ENCODE measurements at regions not wholly inside any gene's neighbourhood (a gene's known extent, or its start where the extent isn't known, plus 50 kb on each side); places are given as distances from the start of the nearest gene placed in this dataset.

- Histone ChIP-seq H3K9me3 (ENCODE audit: low read length) (no peaks in the 10 kb centered on the region), H4K20me1 (ENCODE audit: low read length) (no peaks in the 10 kb centered on the region), H3K4me2 (ENCODE audit: low read length) (no peak overlapping the region), H3K9ac (ENCODE audit: low read length) (no peak overlapping the region), H3K27me3 (ENCODE audit: low read length) (peaks cover 65% of the 10 kb centered on the region), H3K4me3 (ENCODE audit: low read length) (no peak overlapping the region), H3K9me2 (replicated peaks; ENCODE audit: low read length) (no peaks in the 10 kb centered on the region), H3F3A (ENCODE audit: low read length, unreplicated experiment) (no peaks in the 10 kb centered on the region), H2AFZ (ENCODE audit: low read length) (no peak overlapping the region), H3K79me2 (ENCODE audit: low read length) (no peaks in the 10 kb centered on the region), H3K36me3 (ENCODE audit: low read depth, low read length) (no peaks in the 10 kb centered on the region), H3K4me1 (ENCODE audit: insufficient read depth, low read length) (no peaks in the 10 kb centered on the region), H3K27ac (ENCODE audit: low read length) (no peak overlapping the region)
- BruUV-seq (replicated peaks), result no TSS peak
- ATAC-seq (no peak), DNase-seq (no peak)
- TF ChIP-seq, protein P1, sequence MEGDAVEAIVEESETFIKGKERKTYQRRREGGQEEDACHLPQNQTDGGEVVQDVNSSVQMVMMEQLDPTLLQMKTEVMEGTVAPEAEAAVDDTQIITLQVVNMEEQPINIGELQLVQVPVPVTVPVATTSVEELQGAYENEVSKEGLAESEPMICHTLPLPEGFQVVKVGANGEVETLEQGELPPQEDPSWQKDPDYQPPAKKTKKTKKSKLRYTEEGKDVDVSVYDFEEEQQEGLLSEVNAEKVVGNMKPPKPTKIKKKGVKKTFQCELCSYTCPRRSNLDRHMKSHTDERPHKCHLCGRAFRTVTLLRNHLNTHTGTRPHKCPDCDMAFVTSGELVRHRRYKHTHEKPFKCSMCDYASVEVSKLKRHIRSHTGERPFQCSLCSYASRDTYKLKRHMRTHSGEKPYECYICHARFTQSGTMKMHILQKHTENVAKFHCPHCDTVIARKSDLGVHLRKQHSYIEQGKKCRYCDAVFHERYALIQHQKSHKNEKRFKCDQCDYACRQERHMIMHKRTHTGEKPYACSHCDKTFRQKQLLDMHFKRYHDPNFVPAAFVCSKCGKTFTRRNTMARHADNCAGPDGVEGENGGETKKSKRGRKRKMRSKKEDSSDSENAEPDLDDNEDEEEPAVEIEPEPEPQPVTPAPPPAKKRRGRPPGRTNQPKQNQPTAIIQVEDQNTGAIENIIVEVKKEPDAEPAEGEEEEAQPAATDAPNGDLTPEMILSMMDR (conservative IDR thresholded peaks at IDR 0.05; ENCODE audit: low read depth, low read length), result no peak
- TF ChIP-seq EZH2 (IDR thresholded peaks at IDR 0.05; ENCODE audit: low read length, unreplicated experiment) (no peak), EZH2phosphoT487 (IDR thresholded peaks at IDR 0.05; ENCODE audit: borderline replicate concordance, low read length) (no peak)
- POLR2A ChIA-PET (ENCODE audit: unreplicated experiment), result no interaction called here
- intact Hi-C loops (cut with micrococcal nuclease), result no loop called here
- CTCF ChIA-PET, result no interaction called here
Observed at GRCh38 chr6:18605841-18606240, 218.7 kb downstream of the RNF144B start.

- Histone ChIP-seq H3K4me3 (ENCODE audit: low read length) (no peak overlapping the region), H3K79me2 (ENCODE audit: low read length) (no peaks in the 10 kb centered on the region), H3K36me3 (ENCODE audit: low read depth, low read length) (no peaks in the 10 kb centered on the region), H3K4me2 (ENCODE audit: low read length) (no peak overlapping the region), H3K27ac (ENCODE audit: low read length) (no peak overlapping the region), H3K9me2 (replicated peaks; ENCODE audit: low read length) (no peaks in the 10 kb centered on the region), H3K9me3 (ENCODE audit: low read length) (no peaks in the 10 kb centered on the region), H3K27me3 (ENCODE audit: low read length) (peaks cover 72% of the 10 kb centered on the region), H2AFZ (ENCODE audit: low read length) (no peak overlapping the region), H3F3A (ENCODE audit: low read length, unreplicated experiment) (no peaks in the 10 kb centered on the region), H3K9ac (ENCODE audit: low read length) (no peak overlapping the region), H4K20me1 (ENCODE audit: low read length) (no peaks in the 10 kb centered on the region), H3K4me1 (ENCODE audit: insufficient read depth, low read length) (no peaks in the 10 kb centered on the region)
- ATAC-seq (no peak), DNase-seq (no peak)
- TF ChIP-seq, protein P1 (conservative IDR thresholded peaks at IDR 0.05; ENCODE audit: low read depth, low read length), result no peak
- no peak for TF ChIP-seq EZH2phosphoT487 (IDR thresholded peaks at IDR 0.05; ENCODE audit: borderline replicate concordance, low read length)
- no peak for TF ChIP-seq EZH2 (IDR thresholded peaks at IDR 0.05; ENCODE audit: low read length, unreplicated experiment)
- ChIA-PET POLR2A (ENCODE audit: unreplicated experiment) (no interaction called here), CTCF (no interaction called here)
- BruUV-seq (replicated peaks), result no TSS peak
- intact Hi-C loops (cut with micrococcal nuclease), result no loop called here
Observed at GRCh38 chr6:18609715-18610114, 222.6 kb downstream of the RNF144B start.

GRCh38 chr6:18613319-18613925 lies 226.3 kb downstream of the RNF144B start:
- H3K4me3 ChIP-seq (ENCODE audit: low read length), result no peak overlapping the region
- ATAC-seq (no peak), DNase-seq (no peak)
- H3K4me1 ChIP-seq (ENCODE audit: insufficient read depth, low read length), result no peaks in the 10 kb centered on the region
- H3K27me3 ChIP-seq (ENCODE audit: low read length), result peaks cover 43% of the 10 kb centered on the region
- ChIA-PET POLR2A (ENCODE audit: unreplicated experiment) (no interaction called here), CTCF (no interaction called here)
- H2AFZ ChIP-seq (ENCODE audit: low read length), result no peak overlapping the region
- 0 out of 2 replicates have a peak, but pooled peaks cover 4% of the 10 kb centered on the region for H3K9me3 ChIP-seq (ENCODE audit: low read length)
- no peak overlapping the region for H3K9ac ChIP-seq (ENCODE audit: low read length)
- no TSS peak for BruUV-seq (replicated peaks)
- H3F3A ChIP-seq (ENCODE audit: low read length, unreplicated experiment), result no peaks in the 10 kb centered on the region
- H3K4me2 ChIP-seq (ENCODE audit: low read length), result no peak overlapping the region
- TF ChIP-seq EZH2 (IDR thresholded peaks at IDR 0.05; ENCODE audit: low read length, unreplicated experiment) (no peak), EZH2phosphoT487 (IDR thresholded peaks at IDR 0.05; ENCODE audit: borderline replicate concordance, low read length) (no peak)
- TF ChIP-seq, protein P1 (conservative IDR thresholded peaks at IDR 0.05; ENCODE audit: low read depth, low read length), result no peak
- H3K27ac ChIP-seq (ENCODE audit: low read length), result no peak overlapping the region
- no peaks in the 10 kb centered on the region for H3K36me3 ChIP-seq (ENCODE audit: low read depth, low read length)
- H4K20me1 ChIP-seq (ENCODE audit: low read length), result no peaks in the 10 kb centered on the region
- no peaks in the 10 kb centered on the region for H3K9me2 ChIP-seq (replicated peaks; ENCODE audit: low read length)
- H3K79me2 ChIP-seq (ENCODE audit: low read length), result no peaks in the 10 kb centered on the region
- intact Hi-C loops (cut with micrococcal nuclease), result no loop called here

Data from PC-3 (cell line).